CD4-positive, alpha-beta T cell (primary cell): ENCODE measurements at regions not wholly inside any gene's neighbourhood (a gene's known extent, or its start where the extent isn't known, plus 50 kb on each side); places are given as distances from the start of the nearest gene placed in this dataset.

Experiments used
- ATAC-seq: fragments of 200-7000 bp; cut with Tn5 transposase; one replicate; pipeline ENCODE4 v1.10.0; 2022; ENCODE audit warnings: mild to moderate bottlenecking; ENCODE audit not compliant: poor library complexity
- CTCF ChIA-PET: fragments of 350-600 bp; sonication (Branson Sonifier 250); formaldehyde crosslinking; loops from one replicate; lab custom pipeline; 2021; ENCODE audit warnings: antibody characterized with exemption, inconsistent platforms; lab: Charles Lee
- POLR2A ChIA-PET: fragments of 350-600 bp; sonication (Branson Sonifier 250); formaldehyde crosslinking; loops from one replicate; lab custom pipeline; 2021; ENCODE audit warnings: antibody characterized with exemption, inconsistent platforms; lab: Charles Lee
- DNase-seq, 14 experiments: peaks; one replicate each; pipeline ENCODE4 v3.0.0-alpha.2; 2013 to 2020; ENCODE audit warnings: mixed read lengths in 2 of 14
- H3K27ac ChIP-seq, 2 donors: one replicate each; pipeline versions ENCODE4 v1.5.1 to v1.7.0; 2013; ENCODE audit warnings: low read length in 2 of 2, low read depth in 1 of 2, mild to moderate bottlenecking in 1 of 2
- H3K27me3 ChIP-seq, 2 experiments: 1 replicate in 1 of 2; 2 replicates in 1 of 2; pipeline versions ENCODE4 v1.6.1 to v1.7.0; 2013; ENCODE audit warnings: low read length in 2 of 2, control low read depth in 1 of 2, mild to moderate bottlenecking in 1 of 2, moderate library complexity in 1 of 2; ENCODE audit not compliant: insufficient read depth in 2 of 2, control insufficient read depth in 1 of 2
- H3K36me3 ChIP-seq: one replicate; pipeline ENCODE4 v1.6.1; 2013; ENCODE audit warnings: low read length, control low read depth; ENCODE audit not compliant: insufficient read depth
- H3K4me1 ChIP-seq: one replicate; pipeline ENCODE4 v1.6.1; 2013; ENCODE audit warnings: low read length, control low read depth; ENCODE audit not compliant: insufficient read depth
- H3K4me3 ChIP-seq: one replicate; pipeline ENCODE4 v1.5.1; 2013; ENCODE audit warnings: mild to moderate bottlenecking, low read length, moderate library complexity
- H3K9me3 ChIP-seq, 2 experiments: 1 replicate in 1 of 2; 2 replicates in 1 of 2; pipeline versions ENCODE4 v1.6.1 to v1.7.0; 2013; ENCODE audit warnings: low read length in 2 of 2, mild to moderate bottlenecking in 2 of 2, control low read depth in 1 of 2, moderate library complexity in 1 of 2; ENCODE audit not compliant: control insufficient read depth in 1 of 2, insufficient read depth in 1 of 2
- H3K27ac Mint-ChIP-seq: one replicate; pipeline ENCODE4 v1.8.0; 2020; ENCODE audit warnings: mixed read lengths
- H3K27me3 Mint-ChIP-seq: one replicate; pipeline ENCODE4 v1.8.0; 2021; ENCODE audit warnings: mixed read lengths
- H3K36me3 Mint-ChIP-seq: one replicate; pipeline ENCODE4 v1.8.0; 2021; ENCODE audit warnings: low read depth, mixed read lengths
- H3K4me1 Mint-ChIP-seq: one replicate; pipeline ENCODE4 v1.8.0; 2021; ENCODE audit warnings: low read depth, mixed read lengths
- H3K4me3 Mint-ChIP-seq: one replicate; pipeline ENCODE4 v1.8.0; 2020; ENCODE audit warnings: mild to moderate bottlenecking, mixed read lengths
- H3K9me3 Mint-ChIP-seq: one replicate; pipeline ENCODE4 v1.8.0; 2020; ENCODE audit warnings: mixed read lengths
- CTCF ChIP-seq: fragments of 200-600 bp; IDR thresholded peaks from one replicate; pipeline ENCODE4 v1.8.0; 2022; ENCODE audit warnings: antibody characterized with exemption, mild to moderate bottlenecking
- intact Hi-C, 2 experiments: fragments of 100-400 bp; cut with DNase I in 1 of 2; cut with micrococcal nuclease in 1 of 2; formaldehyde crosslinking; loops; one replicate each; pipeline versions ENCODE4 v1.15.1 to v1.9.0; 2023 to 2025; cut with DNase I, micrococcal nuclease

GRCh38 chr1:218845589-218845988 is 328.1 kb upstream of the LYPLAL1 start:
- no peaks in the 10 kb centered on the region for H3K27me3 ChIP-seq
- H3K27ac Mint-ChIP-seq = no peak overlapping the region
- ChIA-PET POLR2A (no interaction called here), CTCF (no interaction called here)
- H3K4me3 Mint-ChIP-seq = no peak overlapping the region
- ATAC-seq = no peak
- H3K4me1 Mint-ChIP-seq = no peaks in the 10 kb centered on the region
- no peaks in the 10 kb centered on the region for H3K27me3 Mint-ChIP-seq
- no peaks in the 10 kb centered on the region for H3K4me1 ChIP-seq
- H3K27ac ChIP-seq = no peak overlapping the region
- no peak for TF ChIP-seq CTCF
- intact Hi-C loops = no loop called here
- H3K4me3 ChIP-seq = no peak overlapping the region
- no peaks in the 10 kb centered on the region for H3K36me3 ChIP-seq
- H3K36me3 Mint-ChIP-seq = no peaks in the 10 kb centered on the region
- peaks cover 4% of the 10 kb centered on the region for H3K9me3 Mint-ChIP-seq
- no peak for DNase-seq
- peaks cover 0 to 3% of the 10 kb centered on the region in 2 experiments for H3K9me3 ChIP-seq

DNA sequence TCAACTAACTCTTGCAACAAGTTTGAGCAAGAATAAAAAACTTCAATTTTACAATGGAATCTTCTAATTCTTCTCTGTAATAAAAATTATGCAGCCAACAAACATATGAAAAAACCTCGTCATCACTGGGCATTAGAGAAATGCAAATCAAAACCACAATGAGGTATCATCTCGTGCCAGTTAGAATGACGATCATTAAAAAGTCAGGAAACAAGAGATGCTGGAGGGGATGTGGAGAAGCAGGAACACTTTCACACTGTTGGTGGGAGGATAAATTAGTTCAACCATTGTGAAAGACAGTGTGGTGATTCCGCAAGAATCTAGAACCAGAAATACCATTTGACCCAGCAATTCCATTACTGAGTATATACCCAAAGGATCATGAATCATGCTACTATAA is 327.5 kb upstream of the LYPLAL1 start:
- peaks cover 0 to 3% of the 10 kb centered on the region in 2 experiments for H3K9me3 ChIP-seq
- no peak for DNase-seq
- no peak overlapping the region for H3K27ac ChIP-seq

GRCh38 chr1:218847089-218847768 is 326.4 kb upstream of the LYPLAL1 start:
- Histone ChIP-seq H3K9me3 (peaks cover 0 to under 1% of the 10 kb centered on the region in 2 experiments), H3K27me3 (no peaks in the 10 kb centered on the region), H3K4me1 (no peaks in the 10 kb centered on the region), H3K27ac (no peak overlapping the region), H3K36me3 (no peaks in the 10 kb centered on the region), H3K4me3 (no peak overlapping the region)
- intact Hi-C loops = no loop called here
- Mint-ChIP-seq H3K4me1 (no peaks in the 10 kb centered on the region), H3K27ac (no peak overlapping the region), H3K4me3 (no peak overlapping the region), H3K27me3 (no peaks in the 10 kb centered on the region), H3K36me3 (no peaks in the 10 kb centered on the region), H3K9me3 (peaks cover 2% of the 10 kb centered on the region)
- ChIA-PET POLR2A (no interaction called here), CTCF (no interaction called here)
- ATAC-seq = no peak
- TF ChIP-seq CTCF = no peak
- no peak for DNase-seq

More for the DNA sequence above, 327.5 kb upstream of the LYPLAL1 start:
- H3K4me1 ChIP-seq = no peaks in the 10 kb centered on the region
- H3K4me3 ChIP-seq = no peak overlapping the region
- intact Hi-C loops = no loop called here
- ATAC-seq = no peak
- no peaks in the 10 kb centered on the region for H3K36me3 ChIP-seq
- no peak for TF ChIP-seq CTCF
- ChIA-PET CTCF (no interaction called here), POLR2A (no interaction called here)
- Mint-ChIP-seq H3K27ac (no peak overlapping the region), H3K9me3 (peaks cover 3% of the 10 kb centered on the region), H3K27me3 (no peaks in the 10 kb centered on the region), H3K4me3 (no peak overlapping the region), H3K36me3 (no peaks in the 10 kb centered on the region), H3K4me1 (no peaks in the 10 kb centered on the region)
- H3K27me3 ChIP-seq = no peaks in the 10 kb centered on the region
